ENCODE measurements at regions not wholly inside any gene's neighbourhood (a gene's known extent, or its start where the extent isn't known, plus 50 kb on each side); places are given as distances from the start of the nearest gene placed in this dataset.

- no peaks in the 10 kb centered on the region for H3K27me3 Mint-ChIP-seq
- peaks cover 0 to 8% (median 0%) of the 10 kb centered on the region in 7 donors for H3K9me3 Mint-ChIP-seq
- no peak overlapping the region for H3K4me3 Mint-ChIP-seq
- ATAC-seq (ENCODE audit: low read depth in 2 of 2) (no peak), DNase-seq (no peak)
- no peak overlapping the region for H3K27ac Mint-ChIP-seq
- no peaks in the 10 kb centered on the region for H3K4me1 Mint-ChIP-seq
- no peaks in the 10 kb centered on the region for H3K36me3 Mint-ChIP-seq
Measured at GRCh38 chr3:174633342-174633741, 225.8 kb upstream of the NAALADL2 start.

- Mint-ChIP-seq H3K9me3 (peaks cover 0 to 8% (median 0%) of the 10 kb centered on the region in 7 donors), H3K27me3 (no peaks in the 10 kb centered on the region), H3K4me3 (no peak overlapping the region), H3K4me1 (no peaks in the 10 kb centered on the region), H3K36me3 (no peaks in the 10 kb centered on the region), H3K27ac (no peak overlapping the region)
- no peak for ATAC-seq (ENCODE audit: low read depth in 2 of 2)
- DNase-seq = no peak
Measured at GRCh38 chr3:174636451-174636850, 222.7 kb upstream of the NAALADL2 start.

GRCh38 chr3:174639406-174639805 is 219.7 kb upstream of the NAALADL2 start:
- H3K4me1 Mint-ChIP-seq = no peaks in the 10 kb centered on the region
- no peak overlapping the region for H3K4me3 Mint-ChIP-seq
- ATAC-seq (ENCODE audit: low read depth in 2 of 2) (no peak), DNase-seq (no peak)
- H3K36me3 Mint-ChIP-seq = no peaks in the 10 kb centered on the region
- H3K27ac Mint-ChIP-seq = no peak overlapping the region
- H3K27me3 Mint-ChIP-seq = no peaks in the 10 kb centered on the region
- H3K9me3 Mint-ChIP-seq = peaks cover 0 to 8% (median 0%) of the 10 kb centered on the region in 7 donors

- Mint-ChIP-seq H3K27ac (no peak overlapping the region), H3K9me3 (peaks cover 0 to 8% (median 0%) of the 10 kb centered on the region in 7 donors), H3K27me3 (no peaks in the 10 kb centered on the region), H3K4me3 (no peak overlapping the region), H3K36me3 (no peaks in the 10 kb centered on the region), H3K4me1 (no peaks in the 10 kb centered on the region)
- DNase-seq (no peak), ATAC-seq (ENCODE audit: low read depth in 2 of 2) (no peak)
Measured at GRCh38 chr3:174639970-174640369, 219.2 kb upstream of the NAALADL2 start.

GRCh38 chr3:174640932-174641331 is 218.2 kb upstream of the NAALADL2 start:
- H3K9me3 Mint-ChIP-seq = peaks cover 0 to 8% (median 0%) of the 10 kb centered on the region in 7 donors
- H3K4me1 Mint-ChIP-seq = no peaks in the 10 kb centered on the region
- no peak overlapping the region for H3K4me3 Mint-ChIP-seq
- DNase-seq (no peak), ATAC-seq (ENCODE audit: low read depth in 2 of 2) (no peak)
- no peak overlapping the region for H3K27ac Mint-ChIP-seq
- no peaks in the 10 kb centered on the region for H3K36me3 Mint-ChIP-seq
- no peaks in the 10 kb centered on the region for H3K27me3 Mint-ChIP-seq

GRCh38 chr3:174644287-174644686 is 214.8 kb upstream of the NAALADL2 start:
- Mint-ChIP-seq H3K27ac (no peak overlapping the region), H3K4me1 (no peaks in the 10 kb centered on the region), H3K9me3 (peaks cover 0 to 4% (median 0%) of the 10 kb centered on the region in 7 donors), H3K4me3 (no peak overlapping the region), H3K27me3 (no peaks in the 10 kb centered on the region), H3K36me3 (no peaks in the 10 kb centered on the region)
- no peak for DNase-seq
- no peak for ATAC-seq (ENCODE audit: low read depth in 2 of 2)

- no peaks in the 10 kb centered on the region for H3K27me3 Mint-ChIP-seq
- no peak overlapping the region for H3K4me3 Mint-ChIP-seq
- no peak overlapping the region for H3K27ac Mint-ChIP-seq
- peaks cover 0 to 2% (median 0%) of the 10 kb centered on the region in 7 donors for H3K9me3 Mint-ChIP-seq
- no peaks in the 10 kb centered on the region for H3K4me1 Mint-ChIP-seq
- H3K36me3 Mint-ChIP-seq = no peaks in the 10 kb centered on the region
- DNase-seq (no peak), ATAC-seq (ENCODE audit: low read depth in 2 of 2) (no peak)
Measured at GRCh38 chr3:174651951-174652350, 207.2 kb upstream of the NAALADL2 start.

- Mint-ChIP-seq H3K4me3 (peak overlapping the region in 1 of 8 donors; percentile 49), H3K27ac (no peak overlapping the region), H3K4me1 (no peaks in the 10 kb centered on the region), H3K9me3 (peaks cover 0 to 10% (median 2%) of the 10 kb centered on the region in 7 donors), H3K27me3 (no peaks in the 10 kb centered on the region), H3K36me3 (no peaks in the 10 kb centered on the region)
- DNase-seq = no peak
- no peak for ATAC-seq (ENCODE audit: low read depth in 2 of 2)
Measured at GRCh38 chr3:174659511-174659910, 199.6 kb upstream of the NAALADL2 start.

- H3K4me3 Mint-ChIP-seq = no peak overlapping the region
- H3K36me3 Mint-ChIP-seq = no peaks in the 10 kb centered on the region
- ATAC-seq (ENCODE audit: low read depth in 2 of 2) (no peak), DNase-seq (no peak)
- no peaks in the 10 kb centered on the region for H3K27me3 Mint-ChIP-seq
- peaks cover under 1 to 13% (median 4%) of the 10 kb centered on the region in 7 donors for H3K9me3 Mint-ChIP-seq
- no peak overlapping the region for H3K27ac Mint-ChIP-seq
- H3K4me1 Mint-ChIP-seq = no peaks in the 10 kb centered on the region
Measured at GRCh38 chr3:174662653-174663052, 196.5 kb upstream of the NAALADL2 start.

GRCh38 chr3:174667386-174667785 is 191.7 kb upstream of the NAALADL2 start:
- H3K27ac Mint-ChIP-seq = no peak overlapping the region
- DNase-seq (no peak), ATAC-seq (ENCODE audit: low read depth in 2 of 2) (no peak)
- H3K4me1 Mint-ChIP-seq = no peaks in the 10 kb centered on the region
- H3K27me3 Mint-ChIP-seq = no peaks in the 10 kb centered on the region
- H3K4me3 Mint-ChIP-seq = no peak overlapping the region
- peaks cover 2 to 7% (median 4%) of the 10 kb centered on the region in 7 donors for H3K9me3 Mint-ChIP-seq
- no peaks in the 10 kb centered on the region for H3K36me3 Mint-ChIP-seq

- DNase-seq (no peak), ATAC-seq (ENCODE audit: low read depth in 2 of 2) (no peak)
- Mint-ChIP-seq H3K4me1 (no peaks in the 10 kb centered on the region), H3K4me3 (no peak overlapping the region), H3K36me3 (no peaks in the 10 kb centered on the region), H3K27me3 (no peaks in the 10 kb centered on the region), H3K27ac (no peak overlapping the region), H3K9me3 (peaks cover 0 to 8% (median 2%) of the 10 kb centered on the region in 7 donors)
Measured at GRCh38 chr3:174675406-174675805, 183.7 kb upstream of the NAALADL2 start.

GRCh38 chr3:174681784-174682183 is 177.3 kb upstream of the NAALADL2 start:
- Mint-ChIP-seq H3K4me1 (no peaks in the 10 kb centered on the region), H3K36me3 (no peaks in the 10 kb centered on the region), H3K27ac (no peak overlapping the region), H3K27me3 (no peaks in the 10 kb centered on the region), H3K4me3 (no peak overlapping the region), H3K9me3 (peaks cover 0 to 9% (median 4%) of the 10 kb centered on the region in 7 donors)
- ATAC-seq (ENCODE audit: low read depth in 2 of 2) = no peak
- DNase-seq = no peak

GRCh38 chr3:174685796-174686195 is 173.3 kb upstream of the NAALADL2 start:
- peak overlapping the region in 2 of 6 donors; percentile 0 to 69 for H3K27ac Mint-ChIP-seq
- no peaks in the 10 kb centered on the region for H3K27me3 Mint-ChIP-seq
- H3K4me1 Mint-ChIP-seq = no peaks in the 10 kb centered on the region
- no peaks in the 10 kb centered on the region for H3K36me3 Mint-ChIP-seq
- ATAC-seq (ENCODE audit: low read depth in 2 of 2) = no peak
- H3K9me3 Mint-ChIP-seq = peaks cover 4 to 20% (median 10%) of the 10 kb centered on the region in 7 donors
- H3K4me3 Mint-ChIP-seq = no peak overlapping the region
- DNase-seq = no peak

GRCh38 chr3:174697310-174697709 is 161.8 kb upstream of the NAALADL2 start:
- no peaks in the 10 kb centered on the region for H3K36me3 Mint-ChIP-seq
- peaks cover 0 to 3% (median 3%) of the 10 kb centered on the region in 7 donors for H3K9me3 Mint-ChIP-seq
- H3K4me1 Mint-ChIP-seq = no peaks in the 10 kb centered on the region
- ATAC-seq (ENCODE audit: low read depth in 2 of 2) (no peak), DNase-seq (no peak)
- H3K27me3 Mint-ChIP-seq = no peaks in the 10 kb centered on the region
- no peak overlapping the region for H3K27ac Mint-ChIP-seq
- H3K4me3 Mint-ChIP-seq = no peak overlapping the region

GRCh38 chr3:174700736-174701135 is 158.4 kb upstream of the NAALADL2 start:
- H3K9me3 Mint-ChIP-seq = peaks cover 0 to 3% (median 0%) of the 10 kb centered on the region in 7 donors
- ATAC-seq (ENCODE audit: low read depth in 2 of 2) = no peak

More at GRCh38 chr3:174700736-174701135, 158.4 kb upstream of the NAALADL2 start:
- H3K36me3 Mint-ChIP-seq = no peaks in the 10 kb centered on the region
- H3K27ac Mint-ChIP-seq = no peak overlapping the region
- no peak overlapping the region for H3K4me3 Mint-ChIP-seq
- no peak for DNase-seq
- no peaks in the 10 kb centered on the region for H3K27me3 Mint-ChIP-seq
- H3K4me1 Mint-ChIP-seq = no peaks in the 10 kb centered on the region
